Thyroid gland (tissue), 4 donors: ENCODE measurements at regions not wholly inside any gene's neighbourhood (a gene's known extent, or its start where the extent isn't known, plus 50 kb on each side); places are given as distances from the start of the nearest gene placed in this dataset.

Experiments
- DNase-seq, 2 donors: peaks; one replicate each; pipeline ENCODE4 v3.0.0-alpha.2; 2019
- H3K27ac ChIP-seq, 3 donors: fragments of 200-600 bp; sonication (generic); 1 replicate in 2 of 3; 2 replicates in 1 of 3; pipeline ENCODE4 v1.5.1; 2016 to 2019; ENCODE audit warnings: mild to moderate bottlenecking in 1 of 3, moderate library complexity in 1 of 3
- H3K27me3 ChIP-seq: fragments of 200-600 bp; sonication (generic); one replicate; pipeline ENCODE4 v1.5.1; 2019
- H3K36me3 ChIP-seq, 2 donors: fragments of 200-600 bp; sonication (generic); one replicate each; pipeline ENCODE4 v1.5.1; 2016 to 2019
- H3K4me1 ChIP-seq, 2 donors: fragments of 200-600 bp; sonication (generic); one replicate each; pipeline ENCODE4 v1.5.1; 2017 to 2019
- H3K4me3 ChIP-seq, 3 donors: fragments of 200-600 bp; sonication (generic); replicated peaks in 1 of 3; 1 replicate in 2 of 3; 2 replicates in 1 of 3; pipeline ENCODE4 v1.5.1; 2016; ENCODE audit warnings: mild to moderate bottlenecking in 1 of 3
- H3K9me3 ChIP-seq: fragments of 200-600 bp; sonication (generic); one replicate; pipeline ENCODE4 v1.5.1; 2017
- CTCF ChIP-seq, 6 experiments: fragments of 200-600 bp in 3 of 6; fragments of 450-650 bp in 3 of 6; sonication (generic) in 3 of 6; IDR thresholded peaks; one replicate each; pipeline ENCODE4 v1.5.1; 2016 to 2019; ENCODE audit warnings: antibody characterized with exemption in 6 of 6, mild to moderate bottlenecking in 2 of 6, inconsistent platforms in 1 of 6, moderate library complexity in 1 of 6
- POLR2A ChIP-seq, 2 donors: fragments of 450-650 bp; IDR thresholded peaks; one replicate each; pipeline ENCODE4 v1.6.1; 2017; ENCODE audit warnings: antibody characterized with exemption in 2 of 2, mild to moderate bottlenecking in 2 of 2, moderate library complexity in 1 of 2
- WGBS, 2 donors: methylation state at CpG; one replicate each; pipeline ENCODE4 v1.1.5; 2017; 5-methylcytosine and 5-hydroxymethylcytosine counted together
- intact Hi-C: fragments of 100-400 bp; cut with DNase I; formaldehyde crosslinking; loops from one replicate; pipeline ENCODE4 v1.15.1; 2023

GRCh38 chr10:111974325-111974724 is 209.2 kb downstream of the GPAM start:
- intact Hi-C loops, result no loop called here
- 64 to 72% methylated on average over 4 of the region's 4 CpGs for WGBS, 2 donors
- no peaks in the 10 kb centered on the region for H3K27me3 ChIP-seq
- H3K4me3 ChIP-seq, result no peak overlapping the region
- H3K36me3 ChIP-seq, result no peaks in the 10 kb centered on the region
- no peaks in the 10 kb centered on the region for H3K4me1 ChIP-seq
- TF ChIP-seq CTCF (IDR thresholded peaks at IDR 0.05) (no peak), POLR2A (IDR thresholded peaks at IDR 0.05) (no peak)
- no peak overlapping the region for H3K27ac ChIP-seq
- no peak for DNase-seq
- H3K9me3 ChIP-seq, result no peaks in the 10 kb centered on the region

- no peak for DNase-seq
- intact Hi-C loops, result no loop called here
- Histone ChIP-seq H3K27ac (no peak overlapping the region), H3K36me3 (no peaks in the 10 kb centered on the region), H3K4me3 (no peak overlapping the region), H3K4me1 (no peaks in the 10 kb centered on the region), H3K9me3 (no peaks in the 10 kb centered on the region), H3K27me3 (no peaks in the 10 kb centered on the region)
- no peak for TF ChIP-seq CTCF (IDR thresholded peaks at IDR 0.05)
- TF ChIP-seq POLR2A (IDR thresholded peaks at IDR 0.05), result no peak
- WGBS, 2 donors, result 77 to 81% methylated on average over 2 of the region's 2 CpGs
Measured at GRCh38 chr10:111976557-111976956, 207.0 kb downstream of the GPAM start.

- 70 to 89% methylated on average over 6 of the region's 6 CpGs for WGBS, 2 donors
- no peak for TF ChIP-seq CTCF (IDR thresholded peaks at IDR 0.05)
- no peak for TF ChIP-seq POLR2A (IDR thresholded peaks at IDR 0.05)
- intact Hi-C loops, result no loop called here
Measured at GRCh38 chr10:111984057-111984456, 199.5 kb downstream of the GPAM start.

GRCh38 chr10:111986079-111986478 is 197.5 kb downstream of the GPAM start:
- DNase-seq, result no peak
- TF ChIP-seq CTCF (IDR thresholded peaks at IDR 0.05), result no peak
- TF ChIP-seq POLR2A (IDR thresholded peaks at IDR 0.05), result no peak
- intact Hi-C loops, result no loop called here
- Histone ChIP-seq H3K27ac (no peak overlapping the region), H3K9me3 (no peaks in the 10 kb centered on the region), H3K4me1 (no peaks in the 10 kb centered on the region), H3K4me3 (no peak overlapping the region), H3K36me3 (no peaks in the 10 kb centered on the region), H3K27me3 (no peaks in the 10 kb centered on the region)

More at GRCh38 chr10:111984057-111984456, 199.5 kb downstream of the GPAM start:
- H3K9me3 ChIP-seq, result no peaks in the 10 kb centered on the region
- no peaks in the 10 kb centered on the region for H3K4me1 ChIP-seq
- no peak overlapping the region for H3K4me3 ChIP-seq
- H3K27ac ChIP-seq, result no peak overlapping the region
- H3K27me3 ChIP-seq, result no peaks in the 10 kb centered on the region
- H3K36me3 ChIP-seq, result no peaks in the 10 kb centered on the region
- no peak for DNase-seq

- TF ChIP-seq CTCF (IDR thresholded peaks at IDR 0.05) (no peak), POLR2A (IDR thresholded peaks at IDR 0.05) (no peak)
- intact Hi-C loops, result no loop called here
- 80 to 84% methylated on average over 14 of the region's 14 CpGs for WGBS, 2 donors
Measured at GRCh38 chr10:111988646-111989045, 194.9 kb downstream of the GPAM start.

More at GRCh38 chr10:111988646-111989045, 194.9 kb downstream of the GPAM start:
- Histone ChIP-seq H3K36me3 (no peaks in the 10 kb centered on the region), H3K4me3 (no peak overlapping the region), H3K9me3 (no peaks in the 10 kb centered on the region), H3K27me3 (no peaks in the 10 kb centered on the region), H3K27ac (no peak overlapping the region), H3K4me1 (no peaks in the 10 kb centered on the region)
- no peak for DNase-seq
